Spleen (tissue), 11 donors: ENCODE measurements at regions not wholly inside any gene's neighbourhood (a gene's known extent, or its start where the extent isn't known, plus 50 kb on each side); places are given as distances from the start of the nearest gene placed in this dataset.
"Not testable (repeated sequence)": the region's sequence is repeated elsewhere in the genome, so short reads cannot be mapped to it uniquely, and the experiment has no call there.

Experiments
- DNase-seq: peaks from one replicate; pipeline ENCODE4 v3.0.0-alpha.2; 2020
- H3K27ac ChIP-seq, 8 donors: fragments of 200-600 bp; sonication (generic) in 7 of 8; 1 replicate in 4 of 8; 2 replicates in 4 of 8; pipeline versions ENCODE4 v1.5.0 to v1.8.0; 2016 to 2021; ENCODE audit warnings: inconsistent platforms in 4 of 8, mild to moderate bottlenecking in 4 of 8, moderate library complexity in 1 of 8
- H3K27me3 ChIP-seq, 7 donors: fragments of 200-600 bp; sonication (generic) in 6 of 7; replicated peaks in 1 of 7; 1 replicate in 4 of 7; 2 replicates in 3 of 7; pipeline versions ENCODE4 v1.5.0 to v1.8.0; 2016 to 2021; ENCODE audit warnings: inconsistent platforms in 3 of 7, mild to moderate bottlenecking in 1 of 7
- H3K36me3 ChIP-seq, 6 donors: fragments of 200-600 bp; sonication (generic) in 5 of 6; 1 replicate in 4 of 6; 2 replicates in 2 of 6; pipeline versions ENCODE4 v1.5.0 to v1.8.0; 2016 to 2021; ENCODE audit warnings: inconsistent platforms in 2 of 6
- H3K4me1 ChIP-seq, 6 donors: fragments of 200-600 bp; sonication (generic) in 5 of 6; 1 replicate in 3 of 6; 2 replicates in 3 of 6; pipeline versions ENCODE4 v1.5.0 to v1.8.0; 2016 to 2021; ENCODE audit warnings: inconsistent platforms in 3 of 6
- H3K4me3 ChIP-seq, 8 donors: fragments of 200-600 bp; sonication (generic) in 7 of 8; 1 replicate in 4 of 8; 2 replicates in 4 of 8; pipeline versions ENCODE4 v1.5.0 to v1.8.0; 2016 to 2021; ENCODE audit warnings: inconsistent platforms in 4 of 8, mild to moderate bottlenecking in 4 of 8, moderate library complexity in 2 of 8
- H3K9me3 ChIP-seq, 8 donors: fragments of 200-600 bp; sonication (generic) in 7 of 8; 1 replicate in 4 of 8; 2 replicates in 4 of 8; pipeline versions ENCODE4 v1.5.0 to v1.8.0; 2016 to 2021; ENCODE audit warnings: inconsistent platforms in 4 of 8
- CTCF ChIP-seq, 11 experiments: fragments of 200-600 bp in 7 of 11; fragments of 450-650 bp in 4 of 11; sonication (generic) in 4 of 11; IDR thresholded peaks in 8 of 11; conservative IDR thresholded peaks in 3 of 11; 1 replicate in 7 of 11; 2 replicates in 4 of 11; pipeline versions ENCODE4 v1.4.0 to v1.8.0; 2016 to 2021; ENCODE audit warnings: antibody characterized with exemption in 11 of 11, inconsistent platforms in 4 of 11, mild to moderate bottlenecking in 1 of 11
- POLR2A ChIP-seq, 3 donors: fragments of 450-650 bp; IDR thresholded peaks; one replicate each; pipeline ENCODE4 v1.5.1; 2017; ENCODE audit warnings: antibody characterized with exemption in 3 of 3, mild to moderate bottlenecking in 1 of 3
- POLR2AphosphoS5 ChIP-seq, 3 donors: sonication (generic); formaldehyde crosslinking; IDR thresholded peaks; one replicate each; pipeline ENCODE4 v1.5.1; 2017; ENCODE audit warnings: antibody characterized with exemption in 3 of 3
- WGBS, 5 donors: extraction: QIAGEN DNeasy Blood & Tissue Kit in 3 of 5; methylation state at CpG; one replicate each; pipeline versions ENCODE4 v1.1.5 to v1.1.7; 2013 to 2018; 5-methylcytosine and 5-hydroxymethylcytosine counted together
- intact Hi-C: fragments of 100-400 bp; cut with DNase I; formaldehyde crosslinking; loops from one replicate; pipeline ENCODE4 v1.15.0; 2023; ENCODE audit warnings: low total_unique reads
- donor health status: healthy with polysubstance abuse.
- donor health status: DM: no; HTN: no; CAD: no; lungs with moderate emphysema.
- donor health status: DM: no; HTN: no; CAD: no.
- donor health status: Bipolar disorder and iron deficiency.
- donor health status: healthy.
- donor health status: DM: no; HTN: no; CAD: no.
- donor health status: DM: yes; HTN: yes; CAD: no.

- DNase-seq = no peak
- H3K4me1 ChIP-seq = no peaks in the 10 kb centered on the region
- no peak overlapping the region for H3K27ac ChIP-seq
- no peak for TF ChIP-seq CTCF (IDR thresholded peaks at IDR 0.05 in 8 of 11, conservative IDR thresholded peaks at IDR 0.05 in 3 of 11)
- no peak for TF ChIP-seq POLR2A (IDR thresholded peaks at IDR 0.05)
- TF ChIP-seq POLR2AphosphoS5 (IDR thresholded peaks at IDR 0.05) = no peak
- intact Hi-C loops = no loop called here
- H3K4me3 ChIP-seq = no peak overlapping the region
- H3K27me3 ChIP-seq = no peaks in the 10 kb centered on the region
- WGBS, 5 donors = 67 to 86% (median 68%) methylated on average over 3 of the region's 3 CpGs
- no peaks in the 10 kb centered on the region for H3K36me3 ChIP-seq
- H3K9me3 ChIP-seq = no peaks in the 10 kb centered on the region
Measured at GRCh38 chr10:56222237-56222636, 138.8 kb downstream of the ZWINT start.

- TF ChIP-seq CTCF (IDR thresholded peaks at IDR 0.05 in 8 of 11, conservative IDR thresholded peaks at IDR 0.05 in 3 of 11) (no peak), POLR2A (IDR thresholded peaks at IDR 0.05) (no peak), POLR2AphosphoS5 (IDR thresholded peaks at IDR 0.05) (no peak)
- Histone ChIP-seq H3K27ac (no peak overlapping the region), H3K27me3 (no peaks in the 10 kb centered on the region), H3K36me3 (no peaks in the 10 kb centered on the region), H3K9me3 (peaks cover 0 to 6% (median 1%) of the 10 kb centered on the region in 8 donors), H3K4me3 (no peak overlapping the region), H3K4me1 (no peaks in the 10 kb centered on the region)
- no peak for DNase-seq
- WGBS, 5 donors = 81 to 91% (median 89%) methylated on average over 6 of the region's 6 CpGs
- intact Hi-C loops = no loop called here
Measured at GRCh38 chr10:56212951-56213350, 148.1 kb downstream of the ZWINT start.

GRCh38 chr10:56181607-56182006 is 179.5 kb downstream of the ZWINT start:
- no peak overlapping the region for H3K4me3 ChIP-seq
- H3K27ac ChIP-seq = no peak overlapping the region
- 67 to 74% (median 68%) methylated on average over 2 of the region's 2 CpGs for WGBS, 5 donors
- H3K27me3 ChIP-seq = no peaks in the 10 kb centered on the region
- intact Hi-C loops = no loop called here
- no peaks in the 10 kb centered on the region for H3K36me3 ChIP-seq
- H3K9me3 ChIP-seq = no peaks in the 10 kb centered on the region
- no peak for TF ChIP-seq CTCF (IDR thresholded peaks at IDR 0.05 in 8 of 11, conservative IDR thresholded peaks at IDR 0.05 in 3 of 11)
- TF ChIP-seq POLR2A (IDR thresholded peaks at IDR 0.05) = no peak
- TF ChIP-seq POLR2AphosphoS5 (IDR thresholded peaks at IDR 0.05) = no peak
- no peak for DNase-seq
- H3K4me1 ChIP-seq = no peaks in the 10 kb centered on the region

GRCh38 chr10:56178210-56178609 is 182.8 kb downstream of the ZWINT start:
- Histone ChIP-seq H3K27ac (no peak overlapping the region), H3K27me3 (no peaks in the 10 kb centered on the region), H3K36me3 (no peaks in the 10 kb centered on the region), H3K4me3 (no peak overlapping the region), H3K9me3 (no peaks in the 10 kb centered on the region), H3K4me1 (no peaks in the 10 kb centered on the region)
- TF ChIP-seq POLR2A (IDR thresholded peaks at IDR 0.05) (no peak), POLR2AphosphoS5 (IDR thresholded peaks at IDR 0.05) (no peak), CTCF (IDR thresholded peaks at IDR 0.05 in 8 of 11, conservative IDR thresholded peaks at IDR 0.05 in 3 of 11) (no peak)
- intact Hi-C loops = no loop called here
- DNase-seq = no peak
- WGBS, 5 donors = 47 to 63% (median 58%) methylated on average over 4 of the region's 4 CpGs

GRCh38 chr10:56155091-56155513 is 206.0 kb downstream of the ZWINT start:
- H3K4me3 ChIP-seq, DNase-seq, H3K27me3 ChIP-seq, H3K4me1 ChIP-seq, H3K36me3 ChIP-seq, intact Hi-C loops, H3K27ac ChIP-seq: not testable (repeated sequence)
- H3K9me3 ChIP-seq = peaks cover 0 to 33% (median 18%) of the 10 kb centered on the region in 8 donors
- 93 to 97% (median 97%) methylated on average over 23 to 41 of the region's 41 CpGs for WGBS, 5 donors
